BE2C (cell line): ENCODE measurements at regions not wholly inside any gene's neighbourhood (a gene's known extent, or its start where the extent isn't known, plus 50 kb on each side); places are given as distances from the start of the nearest gene placed in this dataset.

ENCODE experiments used
- DNase-seq: peaks from one replicate; pipeline ENCODE4 v3.0.0-alpha.2; 2020
- H3K27me3 ChIP-seq: fragments of 250-450 bp; sonication (Bioruptor Pico); 2 replicates; pipeline ENCODE4 v1.5.1; 2020; ENCODE audit warnings: mild to moderate bottlenecking
- H3K36me3 ChIP-seq: fragments of 250-450 bp; sonication (Bioruptor Pico); 2 replicates; pipeline ENCODE4 v1.5.1; 2020; ENCODE audit warnings: mild to moderate bottlenecking
- H3K4me1 ChIP-seq: fragments of 250-450 bp; sonication (Bioruptor Pico); 2 replicates; pipeline ENCODE4 v1.5.1; 2020
- H3K4me3 ChIP-seq: 2 replicates; pipeline ENCODE4 v1.5.1; 2011; ENCODE audit warnings: low read depth, low read length
- H3K9me3 ChIP-seq: fragments of 250-450 bp; sonication (Bioruptor Pico); 2 replicates; pipeline ENCODE4 v1.5.1; 2020
- CTCF ChIP-seq: IDR thresholded peaks from 2 replicates; pipeline ENCODE4 v1.5.1; 2012; ENCODE audit warnings: mild to moderate bottlenecking, low read depth, low read length

GRCh38 chr9:109830545-109830944, 50.5 kb downstream of the PALM2AKAP2 start:
- no peaks in the 10 kb centered on the region for H3K4me1 ChIP-seq
- no peak for TF ChIP-seq CTCF
- no peaks in the 10 kb centered on the region for H3K9me3 ChIP-seq
- DNase-seq, result no peak
- no peaks in the 10 kb centered on the region for H3K27me3 ChIP-seq
- H3K36me3 ChIP-seq, result no peaks in the 10 kb centered on the region
- no peak overlapping the region for H3K4me3 ChIP-seq

GRCh38 chr9:109831998-109832658, 52.1 kb downstream of the PALM2AKAP2 start:
- no peaks in the 10 kb centered on the region for H3K4me1 ChIP-seq
- no peak for TF ChIP-seq CTCF
- H3K9me3 ChIP-seq, result no peaks in the 10 kb centered on the region

GRCh38 chr9:109834855-109835254, 54.9 kb downstream of the PALM2AKAP2 start:
- DNase-seq, result no peak
- no peak for TF ChIP-seq CTCF
- no peaks in the 10 kb centered on the region for H3K4me1 ChIP-seq
- no peaks in the 10 kb centered on the region for H3K27me3 ChIP-seq
- no peak overlapping the region for H3K4me3 ChIP-seq
- H3K36me3 ChIP-seq, result no peaks in the 10 kb centered on the region
- no peaks in the 10 kb centered on the region for H3K9me3 ChIP-seq

More at GRCh38 chr9:109831998-109832658, 52.1 kb downstream of the PALM2AKAP2 start:
- no peaks in the 10 kb centered on the region for H3K27me3 ChIP-seq
- H3K4me3 ChIP-seq, result no peak overlapping the region
- DNase-seq, result no peak
- no peaks in the 10 kb centered on the region for H3K36me3 ChIP-seq

GRCh38 chr9:109843641-109844040, 63.6 kb downstream of the PALM2AKAP2 start:
- Histone ChIP-seq H3K9me3 (no peaks in the 10 kb centered on the region), H3K4me3 (no peak overlapping the region), H3K36me3 (no peaks in the 10 kb centered on the region), H3K4me1 (no peaks in the 10 kb centered on the region), H3K27me3 (no peaks in the 10 kb centered on the region)
- no peak for TF ChIP-seq CTCF
- no peak for DNase-seq

GRCh38 chr9:109845226-109845625, 65.2 kb downstream of the PALM2AKAP2 start:
- H3K9me3 ChIP-seq, result no peaks in the 10 kb centered on the region
- no peak for DNase-seq

More at GRCh38 chr9:109845226-109845625, 65.2 kb downstream of the PALM2AKAP2 start:
- H3K27me3 ChIP-seq, result no peaks in the 10 kb centered on the region
- H3K4me1 ChIP-seq, result no peaks in the 10 kb centered on the region
- no peak overlapping the region for H3K4me3 ChIP-seq
- no peak for TF ChIP-seq CTCF
- H3K36me3 ChIP-seq, result no peaks in the 10 kb centered on the region
